ENCODE measurements at regions not wholly inside any gene's neighbourhood (a gene's known extent, or its start where the extent isn't known, plus 50 kb on each side); places are given as distances from the start of the nearest gene placed in this dataset.

DNA sequence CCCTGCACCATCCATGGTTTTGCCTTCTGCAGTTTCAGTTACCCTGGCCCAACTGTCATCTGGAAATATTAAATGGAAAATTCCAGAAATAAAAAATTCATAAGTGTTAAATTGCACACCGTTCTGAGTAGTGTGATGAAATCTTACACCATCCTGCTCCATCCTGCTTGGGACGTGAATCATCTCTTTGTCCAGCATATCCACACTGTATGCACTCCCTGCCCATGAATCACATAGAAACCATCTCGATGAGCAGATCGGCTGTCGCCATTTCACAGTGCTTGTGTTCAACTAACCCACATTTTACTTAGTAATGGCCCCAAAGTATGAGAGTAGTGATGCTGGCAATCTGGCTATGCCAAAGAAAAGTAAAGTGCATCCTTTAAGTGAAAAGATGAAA, 105.9 kb upstream of the ID4 start:
- TF ChIP-seq CTCF (IDR thresholded peaks at IDR 0.05 in 2 of 3, conservative IDR thresholded peaks at IDR 0.05 in 1 of 3; ENCODE audit: control insufficient read depth in 2 of 3, extremely low read depth in 1 of 3, insufficient read depth in 1 of 3, low read depth in 3 of 3, low read length in 3 of 3) = no peak
- TF ChIP-seq SIX5 (IDR thresholded peaks at IDR 0.05; ENCODE audit: low read depth, low read length, severe bottlenecking) = no peak
- no peak for TF ChIP-seq NBN (IDR thresholded peaks at IDR 0.05)
- TF ChIP-seq ELK1 (IDR thresholded peaks at IDR 0.05; ENCODE audit: low read depth, low read length) = no peak
- TF ChIP-seq MXI1 (IDR thresholded peaks at IDR 0.05; ENCODE audit: low read depth, low read length) = no peak
- TF ChIP-seq POLR2AphosphoS5 (IDR thresholded peaks at IDR 0.05; ENCODE audit: low read length) = no peak
- no peak for TF ChIP-seq POLR2A (IDR thresholded peaks at IDR 0.05; ENCODE audit: low read depth, low read length)
- no peak for TF ChIP-seq STAT3 (IDR thresholded peaks at IDR 0.05; ENCODE audit: low read depth, low read length)
- TF ChIP-seq EZH2 (IDR thresholded peaks at IDR 0.05; ENCODE audit: borderline replicate concordance, control insufficient read depth, low read depth, low read length) = no peak
- no peak for TF ChIP-seq HDAC6 (IDR thresholded peaks at IDR 0.05; ENCODE audit: unreplicated experiment)
- TF ChIP-seq RELA (IDR thresholded peaks at IDR 0.05; ENCODE audit: borderline replicate concordance, partially characterized antibody) = no peak

All from GM12878 (cell line).